Aorta (tissue), 5 donors: ENCODE measurements at regions not wholly inside any gene's neighbourhood (a gene's known extent, or its start where the extent isn't known, plus 50 kb on each side); places are given as distances from the start of the nearest gene placed in this dataset.
"Not testable (repeated sequence)": the region's sequence is repeated elsewhere in the genome, so short reads cannot be mapped to it uniquely, and the experiment has no call there.

ENCODE experiments used
- ATAC-seq: fragments of 200-7000 bp; cut with Tn5 transposase; one replicate; pipeline ENCODE4 v1.9.1; 2022; ENCODE audit warnings: moderate library complexity; ENCODE audit not compliant: low FRiP score
- DNase-seq, 2 donors: peaks; one replicate each; pipeline ENCODE4 v3.0.0-alpha.2; 2020
- H3K27ac ChIP-seq, 2 donors: one replicate each; pipeline ENCODE4 v1.5.1; 2013; ENCODE audit warnings: low read length in 2 of 2, mild to moderate bottlenecking in 2 of 2, moderate library complexity in 2 of 2, control low read depth in 1 of 2, inconsistent platforms in 1 of 2, low read depth in 1 of 2
- H3K27me3 ChIP-seq, 2 donors: one replicate each; pipeline ENCODE4 v1.6.1; 2013; ENCODE audit warnings: control low read depth in 1 of 2, low read length in 1 of 2, mild to moderate bottlenecking in 1 of 2, moderate library complexity in 1 of 2; ENCODE audit not compliant: insufficient read depth in 2 of 2, control insufficient read depth in 1 of 2
- H3K36me3 ChIP-seq, 2 donors: one replicate each; pipeline ENCODE4 v1.6.1; 2013; ENCODE audit warnings: control low read depth in 1 of 2, low read length in 1 of 2, mild to moderate bottlenecking in 1 of 2; ENCODE audit not compliant: insufficient read depth in 2 of 2, control insufficient read depth in 1 of 2
- H3K4me1 ChIP-seq, 2 donors: one replicate each; pipeline ENCODE4 v1.6.1; 2013; ENCODE audit warnings: low read length in 2 of 2, control low read depth in 1 of 2, mild to moderate bottlenecking in 1 of 2, moderate library complexity in 1 of 2; ENCODE audit not compliant: insufficient read depth in 2 of 2, control insufficient read depth in 1 of 2
- H3K4me3 ChIP-seq, 2 donors: one replicate each; pipeline ENCODE4 v1.5.1; 2013; ENCODE audit warnings: low read length in 2 of 2, control low read depth in 1 of 2, mild to moderate bottlenecking in 1 of 2
- H3K9me3 ChIP-seq: one replicate; pipeline ENCODE4 v1.6.1; 2013; ENCODE audit warnings: mild to moderate bottlenecking, low read length; ENCODE audit not compliant: control insufficient read depth
- WGBS, 2 donors: extraction: QIAGEN DNeasy Blood & Tissue Kit; methylation state at CpG; one replicate each; pipeline ENCODE4 v1.1.7; 2013; 5-methylcytosine and 5-hydroxymethylcytosine counted together
- intact Hi-C, 2 donors: fragments of 100-400 bp; cut with DNase I; formaldehyde crosslinking; loops; one replicate each; pipeline versions ENCODE4 v1.14.2 to v1.15.0; 2022
- donor health status: healthy with polysubstance abuse.
- donor health status: Bipolar disorder and iron deficiency.
- donor health status: DM: no; HTN: no; CAD: no.
- donor health status: DM: no; HTN: no; CAD: no.
- donor health status: DM: yes; HTN: yes; CAD: no.

DNA sequence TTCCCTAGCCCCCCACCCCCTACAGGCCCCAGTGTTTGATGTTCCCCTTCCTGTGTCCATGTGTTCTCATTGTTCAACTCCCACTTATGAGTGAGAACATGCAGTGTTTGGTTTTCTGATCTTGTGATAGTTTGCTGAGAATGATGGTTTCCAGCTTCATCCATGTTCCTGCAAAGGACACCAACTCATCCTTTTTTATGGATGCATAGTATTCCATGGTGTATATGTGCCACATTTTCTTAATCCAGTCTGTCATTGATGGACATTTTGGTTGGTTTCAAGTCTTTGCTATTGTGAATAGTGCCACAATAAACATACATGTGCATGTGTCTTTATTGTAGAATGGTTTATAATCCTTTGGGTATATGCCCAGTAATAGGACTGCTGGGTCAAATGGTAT, 171.7 kb upstream of the TAB2 start:
- H3K4me1 ChIP-seq, H3K27ac ChIP-seq, H3K4me3 ChIP-seq, H3K27me3 ChIP-seq, H3K36me3 ChIP-seq, intact Hi-C loops, DNase-seq, H3K9me3 ChIP-seq, ATAC-seq: not testable (repeated sequence)

DNA sequence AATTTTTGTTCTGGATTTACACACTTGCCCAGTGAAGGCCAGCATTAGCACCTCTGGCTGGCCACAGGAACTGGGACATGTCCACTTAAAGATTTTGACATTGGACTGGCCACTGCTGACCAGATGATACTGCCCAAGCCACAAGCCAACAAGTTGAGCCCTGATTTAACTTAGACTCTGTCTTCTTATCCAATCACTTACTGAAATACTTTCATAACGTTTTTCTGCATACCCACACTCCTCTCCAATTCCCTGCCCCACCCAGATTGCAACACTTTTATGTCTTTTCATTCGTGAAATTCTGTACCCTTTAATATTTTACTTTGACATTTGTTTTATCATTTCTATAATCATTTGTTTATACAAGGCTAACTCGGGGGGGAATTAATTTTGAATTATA, 170.3 kb upstream of the TAB2 start:
- ATAC-seq = no peak

GRCh38 chr6:149147938-149148718, 169.4 kb upstream of the TAB2 start:
- no peak overlapping the region for H3K4me3 ChIP-seq
- H3K4me1 ChIP-seq = no peaks in the 10 kb centered on the region
- no peaks in the 10 kb centered on the region for H3K36me3 ChIP-seq
- H3K9me3 ChIP-seq = peaks cover 2% of the 10 kb centered on the region
- H3K27ac ChIP-seq = no peak overlapping the region
- DNase-seq = no peak
- no peak for ATAC-seq
- peaks cover 0 to 1% of the 10 kb centered on the region in 2 donors for H3K27me3 ChIP-seq
- WGBS, 2 donors = 66 to 73% methylated on average over 9 of the region's 9 CpGs
- intact Hi-C loops = no loop called here

More for the DNA sequence above, 170.3 kb upstream of the TAB2 start:
- WGBS, 2 donors = 34 to 37% methylated on average over 3 of the region's 3 CpGs
- Histone ChIP-seq H3K4me3 (no peak overlapping the region), H3K4me1 (no peaks in the 10 kb centered on the region), H3K9me3 (peaks cover 3% of the 10 kb centered on the region), H3K27me3 (peaks cover 0 to 1% of the 10 kb centered on the region in 2 donors), H3K27ac (no peak overlapping the region), H3K36me3 (no peaks in the 10 kb centered on the region)
- DNase-seq = no peak
- intact Hi-C loops = no loop called here

DNA sequence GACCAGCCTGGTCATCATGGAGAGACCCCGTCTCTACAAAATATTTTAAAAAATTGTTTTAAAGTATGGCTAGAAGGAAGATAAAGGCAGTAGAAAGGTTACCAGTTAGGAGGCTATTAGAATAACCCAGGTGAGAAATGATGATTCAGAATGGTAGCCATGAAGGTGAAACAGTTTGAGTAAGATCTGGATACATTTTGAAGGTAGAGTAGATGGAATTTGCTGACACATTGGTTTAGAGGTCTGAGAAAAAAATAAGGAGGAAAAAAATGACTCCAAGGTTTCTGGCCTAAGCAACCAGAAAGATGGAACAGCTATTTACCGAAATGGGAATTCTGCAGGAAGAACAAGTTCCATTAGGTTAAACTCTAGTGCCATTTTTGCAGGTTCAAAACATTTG, 167.9 kb upstream of the TAB2 start:
- intact Hi-C loops = no loop called here
- no peak overlapping the region for H3K4me3 ChIP-seq

GRCh38 chr6:149150301-149150700, 167.2 kb upstream of the TAB2 start:
- Histone ChIP-seq H3K4me1 (no peaks in the 10 kb centered on the region), H3K27ac (no peak overlapping the region), H3K9me3 (peaks cover 2% of the 10 kb centered on the region), H3K27me3 (peaks cover 0 to 1% of the 10 kb centered on the region in 2 donors), H3K4me3 (no peak overlapping the region), H3K36me3 (no peaks in the 10 kb centered on the region)
- 73 to 95% methylated on average over 4 of the region's 4 CpGs for WGBS, 2 donors
- intact Hi-C loops = no loop called here
- no peak for DNase-seq
- no peak for ATAC-seq

More for the DNA sequence above, 167.9 kb upstream of the TAB2 start:
- 93 to 95% methylated on average over 2 of the region's 2 CpGs for WGBS, 2 donors
- peaks cover 2% of the 10 kb centered on the region for H3K9me3 ChIP-seq
- ATAC-seq (no peak), DNase-seq (no peak)
- H3K4me1 ChIP-seq = no peaks in the 10 kb centered on the region
- H3K36me3 ChIP-seq = no peaks in the 10 kb centered on the region
- no peak overlapping the region for H3K27ac ChIP-seq
- H3K27me3 ChIP-seq = peaks cover 0 to 1% of the 10 kb centered on the region in 2 donors

- Histone ChIP-seq H3K27ac (no peak overlapping the region), H3K36me3 (no peaks in the 10 kb centered on the region), H3K4me3 (no peak overlapping the region), H3K9me3 (peaks cover 2% of the 10 kb centered on the region), H3K4me1 (no peaks in the 10 kb centered on the region), H3K27me3 (peaks cover 0 to 1% of the 10 kb centered on the region in 2 donors)
- ATAC-seq (no peak), DNase-seq (no peak)
- WGBS, 2 donors = 91 to 95% methylated on average over 3 of the region's 3 CpGs
- intact Hi-C loops = no loop called here
Observed at GRCh38 chr6:149150801-149151398, 166.6 kb upstream of the TAB2 start.

- WGBS, 2 donors = 65 to 81% methylated on average over 1 of the region's 1 CpG
- no peaks in the 10 kb centered on the region for H3K4me1 ChIP-seq
- intact Hi-C loops = no loop called here
Observed at GRCh38 chr6:149152521-149152920, 165.0 kb upstream of the TAB2 start.

GRCh38 chr6:149153100-149153499, 164.4 kb upstream of the TAB2 start:
- Histone ChIP-seq H3K4me1 (no peaks in the 10 kb centered on the region), H3K4me3 (no peak overlapping the region), H3K27ac (no peak overlapping the region), H3K27me3 (peaks cover 0 to 1% of the 10 kb centered on the region in 2 donors), H3K9me3 (peaks cover 2% of the 10 kb centered on the region), H3K36me3 (no peaks in the 10 kb centered on the region)
- WGBS, 2 donors = 94 to 95% methylated on average over 2 of the region's 2 CpGs
- no peak for DNase-seq
- intact Hi-C loops = no loop called here
- no peak for ATAC-seq

More at GRCh38 chr6:149152521-149152920, 165.0 kb upstream of the TAB2 start:
- DNase-seq (no peak), ATAC-seq (no peak)
- Histone ChIP-seq H3K4me3 (no peak overlapping the region), H3K9me3 (peaks cover 2% of the 10 kb centered on the region), H3K27ac (no peak overlapping the region), H3K27me3 (peaks cover 0 to 1% of the 10 kb centered on the region in 2 donors), H3K36me3 (no peaks in the 10 kb centered on the region)

DNA sequence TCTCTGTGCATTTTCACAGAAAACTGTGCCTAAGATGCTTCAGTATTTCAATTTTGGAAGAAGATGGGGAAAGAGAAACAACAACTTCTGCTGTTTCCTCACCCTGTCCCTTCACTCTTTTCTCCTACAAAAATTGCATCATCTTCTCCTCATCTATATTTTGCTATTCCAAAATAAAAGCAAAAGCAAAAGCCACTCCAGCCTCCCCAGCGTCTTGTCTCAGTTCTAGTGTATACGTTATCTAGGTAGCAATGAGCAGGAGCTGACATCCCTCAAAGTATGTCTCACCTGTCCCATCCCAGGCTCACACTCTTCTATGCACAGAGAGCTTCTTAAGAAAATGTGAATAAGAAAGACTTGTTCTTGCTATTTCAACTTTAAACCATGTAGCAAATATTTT, 163.8 kb upstream of the TAB2 start:
- Histone ChIP-seq H3K4me3 (no peak overlapping the region), H3K27me3 (peaks cover 0 to 1% of the 10 kb centered on the region in 2 donors), H3K4me1 (no peaks in the 10 kb centered on the region), H3K27ac (no peak overlapping the region), H3K9me3 (peaks cover 2% of the 10 kb centered on the region), H3K36me3 (no peaks in the 10 kb centered on the region)
- 87 to 92% methylated on average over 2 of the region's 2 CpGs for WGBS, 2 donors
- DNase-seq (no peak), ATAC-seq (no peak)
- intact Hi-C loops = no loop called here
